H1 (cell line): ENCODE measurements at regions not wholly inside any gene's neighbourhood (a gene's known extent, or its start where the extent isn't known, plus 50 kb on each side); places are given as distances from the start of the nearest gene placed in this dataset.

Experiments used
- CTCF ChIA-PET: fragments of 300-600 bp; sonication (Branson Sonifier 250); formaldehyde crosslinking; loops from one replicate; lab custom pipeline; 2021; ENCODE audit not compliant: partially characterized antibody; lab: Charles Lee
- POLR2A ChIA-PET: fragments of 300-600 bp; sonication (Branson Sonifier 250); formaldehyde crosslinking; loops from one replicate; lab custom pipeline; 2021; ENCODE audit warnings: inconsistent platforms; ENCODE audit not compliant: partially characterized antibody; lab: Charles Lee
- DNase-seq, 2 experiments: peaks; one replicate each; pipeline versions ENCODE4 v3.0.0 to v3.0.0-alpha.2; 2010 to 2022; ENCODE audit warnings: low spot score in 2 of 2, low read depth in 1 of 2, mixed read lengths in 1 of 2
- FAIRE-seq: peaks from 2 replicates; lab custom pipeline; 2011; peaks lifted over from hg19 to GRCh38; lab: Jason Lieb, UNC
- H2AFZ ChIP-seq: 2 replicates; pipeline ENCODE4 v1.8.1; 2012; ENCODE audit warnings: low read length, inconsistent platforms
- H2AK5ac ChIP-seq: 2 replicates; pipeline ENCODE4 v1.6.1; 2013; ENCODE audit warnings: low read depth, low read length
- H2BK120ac ChIP-seq: replicated peaks from 2 replicates; pipeline ENCODE3; 2013; ENCODE audit warnings: low read depth, low read length, inconsistent platforms
- H2BK12ac ChIP-seq: 2 replicates; pipeline ENCODE4 v1.6.1; 2013; ENCODE audit warnings: low read depth, low read length
- H2BK15ac ChIP-seq: 2 replicates; pipeline ENCODE4 v1.6.1; 2013; ENCODE audit warnings: low read length
- H2BK20ac ChIP-seq: 2 replicates; pipeline ENCODE4 v1.6.1; 2013; ENCODE audit warnings: low read length
- H2BK5ac ChIP-seq: 2 replicates; pipeline ENCODE4 v1.6.1; 2013; ENCODE audit warnings: low read depth, low read length
- H3K14ac ChIP-seq: 2 replicates; pipeline ENCODE4 v1.6.1; 2013; ENCODE audit warnings: inconsistent platforms; ENCODE audit not compliant: insufficient read length
- H3K18ac ChIP-seq: 2 replicates; pipeline ENCODE4 v1.6.1; 2013; ENCODE audit warnings: low read length; ENCODE audit errors: extremely low read depth
- H3K23ac ChIP-seq: 2 replicates; pipeline ENCODE4 v1.6.1; 2013; ENCODE audit warnings: inconsistent platforms; ENCODE audit not compliant: insufficient read length
- H3K23me2 ChIP-seq: 2 replicates; pipeline ENCODE4 v1.6.1; 2013; ENCODE audit warnings: low read depth, low read length
- H3K27ac ChIP-seq: 2 replicates; pipeline ENCODE4 v1.6.1; 2011; ENCODE audit warnings: low read depth, low read length, inconsistent platforms
- H3K27me3 ChIP-seq, 4 experiments: replicated peaks in 1 of 4; 1 replicate in 1 of 4; 2 replicates in 3 of 4; pipeline versions ENCODE4 v1.6.1 to v1.8.1; 2011 to 2013; ENCODE audit warnings: low read length in 3 of 4, mild to moderate bottlenecking in 3 of 4, inconsistent platforms in 2 of 4, mixed read lengths in 2 of 4, moderate library complexity in 1 of 4; ENCODE audit not compliant: control insufficient read depth in 3 of 4, insufficient read depth in 3 of 4; ENCODE audit errors: extremely low read depth in 1 of 4
- H3K36me3 ChIP-seq, 4 experiments: 2 replicates each; pipeline versions ENCODE4 v1.6.1 to v1.8.1; 2011 to 2013; ENCODE audit warnings: mild to moderate bottlenecking in 4 of 4, low read length in 3 of 4, moderate library complexity in 2 of 4, control low read depth in 1 of 4, inconsistent platforms in 1 of 4; ENCODE audit not compliant: insufficient read depth in 4 of 4, control insufficient read depth in 2 of 4
- H3K4ac ChIP-seq: replicated peaks from 2 replicates; pipeline ENCODE3; 2013; ENCODE audit warnings: low read length, low read depth, mixed read lengths, inconsistent platforms; ENCODE audit not compliant: insufficient read length
- H3K4me1 ChIP-seq, 4 experiments: replicated peaks in 1 of 4; 1 replicate in 1 of 4; 2 replicates in 3 of 4; pipeline versions ENCODE4 v1.6.1 to v1.8.1; 2011 to 2013; ENCODE audit warnings: low read length in 3 of 4, inconsistent platforms in 2 of 4, mixed read lengths in 1 of 4; ENCODE audit not compliant: insufficient read depth in 4 of 4, control insufficient read depth in 3 of 4
- H3K4me2 ChIP-seq, 2 experiments: 2 replicates each; pipeline versions ENCODE4 v1.6.1 to v1.8.1; 2011 to 2013; ENCODE audit warnings: low read depth in 2 of 2, low read length in 2 of 2, control low read depth in 1 of 2, inconsistent platforms in 1 of 2, mild to moderate bottlenecking in 1 of 2; ENCODE audit not compliant: insufficient read depth in 1 of 2
- H3K4me3 ChIP-seq, 4 experiments: fragments of 200-600, 300-600 bp in 1 of 4; sonication (generic), shearing (Covaris generic), sonication (Bioruptor Twin) in 1 of 4; 2 replicates each; pipeline versions ENCODE4 v1.5.1 to v1.8.1; 2011 to 2016; ENCODE audit warnings: low read length in 4 of 4, low read depth in 3 of 4, control low read depth in 2 of 4, inconsistent platforms in 2 of 4, mild to moderate bottlenecking in 2 of 4, mixed read lengths in 1 of 4, moderate library complexity in 1 of 4; ENCODE audit not compliant: insufficient read depth in 2 of 4; ENCODE audit errors: extremely low read depth in 1 of 4
- H3K56ac ChIP-seq: replicated peaks from 2 replicates; pipeline ENCODE3; 2013; ENCODE audit warnings: low read depth, mild to moderate bottlenecking, mixed read lengths, low read length, inconsistent platforms; ENCODE audit not compliant: insufficient read length
- H3K79me1 ChIP-seq: 2 replicates; pipeline ENCODE4 v1.6.1; 2013; ENCODE audit warnings: low read depth, low read length, control low read depth
- H3K79me2 ChIP-seq, 2 experiments: 2 replicates each; pipeline versions ENCODE4 v1.6.1 to v1.8.1; 2012 to 2013; ENCODE audit warnings: low read length in 2 of 2, mild to moderate bottlenecking in 2 of 2, inconsistent platforms in 1 of 2; ENCODE audit not compliant: insufficient read depth in 2 of 2, control insufficient read depth in 1 of 2
- H3K9ac ChIP-seq, 4 experiments: replicated peaks in 1 of 4; 1 replicate in 1 of 4; 2 replicates in 3 of 4; pipeline versions ENCODE4 v1.6.1 to v1.8.1; 2011 to 2013; ENCODE audit warnings: low read depth in 3 of 4, low read length in 3 of 4, control low read depth in 2 of 4, mild to moderate bottlenecking in 2 of 4, moderate library complexity in 2 of 4, inconsistent platforms in 1 of 4; ENCODE audit errors: extremely low read depth in 1 of 4
- H3K9me3 ChIP-seq, 2 experiments: 2 replicates each; pipeline versions ENCODE4 v1.6.1 to v1.8.1; 2012 to 2013; ENCODE audit warnings: mild to moderate bottlenecking in 2 of 2, moderate library complexity in 2 of 2, control low read depth in 1 of 2, inconsistent platforms in 1 of 2, low read depth in 1 of 2, low read length in 1 of 2, mixed read lengths in 1 of 2; ENCODE audit not compliant: insufficient read depth in 2 of 2
- H4K20me1 ChIP-seq, 2 experiments: replicated peaks in 1 of 2; 2 replicates each; pipeline versions ENCODE3 to v1.8.1; 2011 to 2013; ENCODE audit warnings: inconsistent platforms in 2 of 2, low read length in 2 of 2, mild to moderate bottlenecking in 1 of 2; ENCODE audit not compliant: insufficient read depth in 2 of 2, control insufficient read depth in 1 of 2
- H4K5ac ChIP-seq: 2 replicates; pipeline ENCODE4 v1.6.1; 2013; ENCODE audit warnings: low read length, low read depth, mixed read lengths, inconsistent platforms; ENCODE audit not compliant: insufficient read length
- H4K8ac ChIP-seq: 2 replicates; pipeline ENCODE4 v1.8.0; 2013; ENCODE audit warnings: mild to moderate bottlenecking, moderate library complexity, low read length, inconsistent platforms; ENCODE audit not compliant: insufficient read depth; ENCODE audit errors: extremely low read depth
- H4K91ac ChIP-seq: replicated peaks from 2 replicates; pipeline ENCODE3; 2013; ENCODE audit warnings: low read length, mixed read lengths, inconsistent platforms; ENCODE audit not compliant: insufficient read length
- ASH2L ChIP-seq: fragments of 200-600, 300-600 bp; sonication (generic); IDR thresholded peaks from one replicate; pipeline ENCODE4 v1.7.1; 2017; ENCODE audit warnings: low read length
- KDM5A ChIP-seq: fragments of 200-600 bp; IDR thresholded peaks from 2 replicates; pipeline ENCODE4 v1.7.1; 2012; ENCODE audit warnings: mild to moderate bottlenecking, low read length, inconsistent platforms, mixed read lengths
- PHF8 ChIP-seq: fragments of 200-600 bp; sonication (generic); conservative IDR thresholded peaks from 2 replicates; pipeline ENCODE4 v1.7.1; 2012; ENCODE audit warnings: low read depth, mild to moderate bottlenecking, inconsistent platforms, low read length, moderate library complexity
- SP1 ChIP-seq: IDR thresholded peaks from 2 replicates; pipeline ENCODE4 v1.6.1; 2011; ENCODE audit warnings: low read depth, low read length
- ZNF274 ChIP-seq: IDR thresholded peaks from 2 replicates; pipeline ENCODE4 v1.7.0; 2012; ENCODE audit warnings: low read length, borderline replicate concordance; ENCODE audit errors: extremely low read depth
- WGBS, 2 experiments: shearing (Covaris generic) in 1 of 2; methylation state at CpG; one replicate each; pipeline versions ENCODE4 v1.1.6 to v1.1.7; 2013 to 2015; ENCODE audit warnings: low lambda C conversion rate in 2 of 2, mixed read lengths in 2 of 2, inconsistent platforms in 1 of 2, low coverage in 1 of 2, missing lambda C conversion rate in 1 of 2; ENCODE audit not compliant: insufficient replicate concordance in 2 of 2, insufficient coverage in 1 of 2, insufficient read length in 1 of 2; ENCODE audit errors: extremely low coverage in 1 of 2, missing lambda C conversion rate in 1 of 2; 5-methylcytosine and 5-hydroxymethylcytosine counted together

GRCh38 chr6:166703149-166703710, 76.2 kb upstream of the RPS6KA2 start:
- no peak overlapping the region for H2BK15ac ChIP-seq
- no peak overlapping the region for H2AK5ac ChIP-seq
- no peak overlapping the region for H4K91ac ChIP-seq
- no peak overlapping the region; a peak in 1 of 8 replicates for H3K4me3 ChIP-seq
- peaks cover 0 to 7% (median 2%) of the 10 kb centered on the region in 4 experiments; a peak in 3 of 7 replicates for H3K27me3 ChIP-seq
- H3K23ac ChIP-seq, result no peak overlapping the region
- DNase-seq (no peak), FAIRE-seq (peak; percentile 13)
- no peak overlapping the region for H2BK120ac ChIP-seq
- no peak overlapping the region for H2BK12ac ChIP-seq
- H4K8ac ChIP-seq, result no peak overlapping the region
- H2AFZ ChIP-seq, result no peak overlapping the region
- TF ChIP-seq SP1 (0 out of 2 replicates have a peak, but pooled peaks have one; percentile 29), PHF8 (no peak), ZNF274 (no peak), KDM5A (no peak), ASH2L (no peak)
- no peak overlapping the region for H4K5ac ChIP-seq
- no peaks in the 10 kb centered on the region for H3K9me3 ChIP-seq
- H3K4me1 ChIP-seq, result peaks cover 0 to 14% (median 9%) of the 10 kb centered on the region in 4 experiments; a peak in 6 of 7 replicates
- no peak overlapping the region for H2BK5ac ChIP-seq
- no peaks in the 10 kb centered on the region for H3K36me3 ChIP-seq
- no peak overlapping the region for H3K14ac ChIP-seq
- no peaks in the 10 kb centered on the region for H3K23me2 ChIP-seq
- no peak overlapping the region for H2BK20ac ChIP-seq
- H3K4ac ChIP-seq, result no peak overlapping the region
- no peak overlapping the region for H3K9ac ChIP-seq
- no peak overlapping the region for H3K18ac ChIP-seq
- ChIA-PET CTCF (interaction anchor here (0.7 to 1.7 kb wide), 7 partner anchors 10 to 302 kb away, joined by 3 to 6 read pairs (median 4); no protein-coding TSS in a partner anchor), POLR2A (interaction anchor here (1.4 to 2.5 kb wide), 2 partner anchors 69 to 76 kb away, joined by 3 to 8 read pairs; partner anchors contain the start of gene RPS6KA2)
- 60% methylated on average over 8 of the region's 8 CpGs; no CpG with 5 or more reads in 1 of the 2 experiments for WGBS, 2 experiments
- no peaks in the 10 kb centered on the region for H3K79me1 ChIP-seq
- no peaks in the 10 kb centered on the region for H3K79me2 ChIP-seq
- no peaks in the 10 kb centered on the region for H4K20me1 ChIP-seq
- peak overlapping the region in 1 of 2 experiments; percentile 41; a peak in 2 of 4 replicates for H3K4me2 ChIP-seq
- 0 out of 2 replicates have a peak overlapping the region, but pooled peaks have one; percentile 27 for H3K27ac ChIP-seq
- H3K56ac ChIP-seq, result no peak overlapping the region
